MM.1S (cell line): ENCODE measurements at regions not wholly inside any gene's neighbourhood (a gene's known extent, or its start where the extent isn't known, plus 50 kb on each side); places are given as distances from the start of the nearest gene placed in this dataset.

Source experiments
- CTCF ChIP-seq: fragments of 300-600 bp; sonication (generic); IDR thresholded peaks from 2 replicates; pipeline ENCODE4 v1.5.1; 2016; ENCODE audit warnings: antibody characterized with exemption, low read length, mixed read lengths
- EZH2 ChIP-seq: fragments of 300-600 bp; sonication (generic); optimal IDR thresholded peaks from 2 replicates; pipeline ENCODE3; 2017; ENCODE audit warnings: low read depth, mild to moderate bottlenecking, antibody characterized with exemption, low read length, mixed read lengths
- EZH2phosphoT487 ChIP-seq: fragments of 300-600 bp; sonication (generic); IDR thresholded peaks from 2 replicates; pipeline ENCODE4 v1.6.1; 2018; ENCODE audit warnings: antibody characterized with exemption, low read length

GRCh38 chr7:148535217-148535616 is 55.3 kb upstream of the C7orf33 start:
- TF ChIP-seq CTCF (peak; percentile 60), EZH2 (no peak), EZH2phosphoT487 (no peak)
